Lower lobe of right lung (tissue), 2 donors: ENCODE measurements at regions not wholly inside any gene's neighbourhood (a gene's known extent, or its start where the extent isn't known, plus 50 kb on each side); places are given as distances from the start of the nearest gene placed in this dataset.

Experiments used
- ATAC-seq, 2 donors: fragments of 200-7000 bp; cut with Tn5 transposase; one replicate each; pipeline ENCODE4 v1.9.1; 2020 to 2022; ENCODE audit warnings: mild to moderate bottlenecking in 2 of 2, moderate library complexity in 2 of 2
- DNase-seq: peaks from one replicate; pipeline ENCODE4 v3.0.0-alpha.2; 2020
- H3K27ac ChIP-seq: fragments of 200-600 bp; one replicate; pipeline ENCODE4 v1.8.0; 2022
- H3K27me3 ChIP-seq: fragments of 200-600 bp; one replicate; pipeline ENCODE4 v1.8.0; 2022; ENCODE audit warnings: low read depth
- H3K36me3 ChIP-seq: fragments of 200-600 bp; one replicate; pipeline ENCODE4 v1.8.0; 2022; ENCODE audit warnings: mild to moderate bottlenecking
- H3K4me1 ChIP-seq: fragments of 200-600 bp; one replicate; pipeline ENCODE4 v1.8.0; 2022
- H3K4me3 ChIP-seq: fragments of 200-600 bp; one replicate; pipeline ENCODE4 v1.8.0; 2022; ENCODE audit warnings: mild to moderate bottlenecking
- H3K9me3 ChIP-seq: fragments of 200-600 bp; one replicate; pipeline ENCODE4 v1.8.0; 2022
- CTCF ChIP-seq: fragments of 200-600 bp; IDR thresholded peaks from one replicate; pipeline ENCODE4 v1.8.0; 2022; ENCODE audit warnings: antibody characterized with exemption, mild to moderate bottlenecking
- intact Hi-C: fragments of 100-400 bp; cut with DNase I; formaldehyde crosslinking; loops from one replicate; pipeline ENCODE4 v1.11.0; 2022
- donor health status: DM: no; HTN: yes; CAD: no; lungs with severe emphysema.

- H3K9me3 ChIP-seq: no peaks in the 10 kb centered on the region
- ATAC-seq (no peak), DNase-seq (no peak)
- no peaks in the 10 kb centered on the region for H3K4me1 ChIP-seq
- no peaks in the 10 kb centered on the region for H3K27me3 ChIP-seq
- H3K36me3 ChIP-seq: no peaks in the 10 kb centered on the region
- H3K4me3 ChIP-seq: no peak overlapping the region
- intact Hi-C loops: no loop called here
- H3K27ac ChIP-seq: no peak overlapping the region
- TF ChIP-seq CTCF: no peak
Measured at GRCh38 chrX:131923614-131924250, 99.4 kb upstream of the STK26 start.

- Histone ChIP-seq H3K27me3 (no peaks in the 10 kb centered on the region), H3K4me3 (no peak overlapping the region), H3K4me1 (no peaks in the 10 kb centered on the region), H3K9me3 (no peaks in the 10 kb centered on the region), H3K36me3 (no peaks in the 10 kb centered on the region), H3K27ac (no peak overlapping the region)
- DNase-seq (no peak), ATAC-seq (no peak)
- intact Hi-C loops: no loop called here
- TF ChIP-seq CTCF: no peak
Measured at GRCh38 chrX:131938749-131939148, 84.4 kb upstream of the STK26 start.

- H3K27me3 ChIP-seq: no peaks in the 10 kb centered on the region
- no peak for ATAC-seq
- no peaks in the 10 kb centered on the region for H3K9me3 ChIP-seq
- intact Hi-C loops: no loop called here
- H3K4me1 ChIP-seq: no peaks in the 10 kb centered on the region
- H3K36me3 ChIP-seq: no peaks in the 10 kb centered on the region
- H3K27ac ChIP-seq: no peak overlapping the region
- DNase-seq: no peak
- no peak for TF ChIP-seq CTCF
- no peak overlapping the region for H3K4me3 ChIP-seq
Measured at GRCh38 chrX:131942034-131942433, 81.1 kb upstream of the STK26 start.

GRCh38 chrX:131944936-131945902 lies 77.9 kb upstream of the STK26 start:
- Histone ChIP-seq H3K9me3 (no peaks in the 10 kb centered on the region), H3K4me3 (no peak overlapping the region), H3K27me3 (no peaks in the 10 kb centered on the region), H3K4me1 (no peaks in the 10 kb centered on the region), H3K36me3 (no peaks in the 10 kb centered on the region), H3K27ac (no peak overlapping the region)
- intact Hi-C loops: no loop called here
- TF ChIP-seq CTCF: no peak
- ATAC-seq: no peak
- no peak for DNase-seq

- H3K27me3 ChIP-seq: no peaks in the 10 kb centered on the region
- H3K4me1 ChIP-seq: no peaks in the 10 kb centered on the region
- no peak for TF ChIP-seq CTCF
- no peak overlapping the region for H3K4me3 ChIP-seq
- no peak for DNase-seq
- H3K36me3 ChIP-seq: no peaks in the 10 kb centered on the region
- no peak overlapping the region for H3K27ac ChIP-seq
- intact Hi-C loops: no loop called here
- no peaks in the 10 kb centered on the region for H3K9me3 ChIP-seq
- no peak for ATAC-seq
Measured at GRCh38 chrX:131951166-131951565, 71.9 kb upstream of the STK26 start.
